ENCODE measurements at regions not wholly inside any gene's neighbourhood (a gene's known extent, or its start where the extent isn't known, plus 50 kb on each side); places are given as distances from the start of the nearest gene placed in this dataset.
A peak's percentile ranks its signal among the peaks of the same experiment; 100 is the strongest.
"Not testable (repeated sequence)": the region's sequence is repeated elsewhere in the genome, so short reads cannot be mapped to it uniquely, and the experiment has no call there.

- DNase-seq (ENCODE audit: low read depth); H3K4me3 ChIP-seq (replicated peaks; ENCODE audit: low read depth, low read length): not testable (repeated sequence)
Measured at GRCh38 chr7:150033711-150034110, 159.9 kb downstream of the ATP6V0E2 start.

- not testable (repeated sequence) for DNase-seq (ENCODE audit: low read depth); H3K4me3 ChIP-seq (replicated peaks; ENCODE audit: low read depth, low read length)
Measured at GRCh38 chr7:150035769-150036168, 162.0 kb downstream of the ATP6V0E2 start.

- H3K4me3 ChIP-seq (replicated peaks; ENCODE audit: low read depth, low read length); DNase-seq (ENCODE audit: low read depth): not testable (repeated sequence)
Measured at GRCh38 chr7:150039061-150039460, 165.3 kb downstream of the ATP6V0E2 start.

GRCh38 chr7:150042281-150042680 is 168.5 kb downstream of the ATP6V0E2 start:
- not testable (repeated sequence) for H3K4me3 ChIP-seq (replicated peaks; ENCODE audit: low read depth, low read length); DNase-seq (ENCODE audit: low read depth)

GRCh38 chr7:150044771-150045170 is 171.0 kb downstream of the ATP6V0E2 start:
- H3K4me3 ChIP-seq (replicated peaks; ENCODE audit: low read depth, low read length), result not testable (repeated sequence)
- peak; percentile 54 for DNase-seq (ENCODE audit: low read depth)

- not testable (repeated sequence) for H3K4me3 ChIP-seq (replicated peaks; ENCODE audit: low read depth, low read length)
- DNase-seq (ENCODE audit: low read depth), result peak; percentile 4
- TF ChIP-seq CTCF (IDR thresholded peaks at IDR 0.05; ENCODE audit: low read length, missing control alignments), result peak; percentile 12
Measured at GRCh38 chr7:150045596-150045995, 171.8 kb downstream of the ATP6V0E2 start.

- not testable (repeated sequence) for H3K4me3 ChIP-seq (replicated peaks; ENCODE audit: low read depth, low read length)
Measured at GRCh38 chr7:150046290-150047194, 172.8 kb downstream of the ATP6V0E2 start.

GRCh38 chr7:150047329-150047728 is 173.6 kb downstream of the ATP6V0E2 start:
- not testable (repeated sequence) for H3K4me3 ChIP-seq (replicated peaks; ENCODE audit: low read depth, low read length); DNase-seq (ENCODE audit: low read depth)

More at GRCh38 chr7:150046290-150047194, 172.8 kb downstream of the ATP6V0E2 start:
- not testable (repeated sequence) for DNase-seq (ENCODE audit: low read depth)

GRCh38 chr7:150047772-150048171 is 174.0 kb downstream of the ATP6V0E2 start:
- not testable (repeated sequence) for H3K4me3 ChIP-seq (replicated peaks; ENCODE audit: low read depth, low read length); DNase-seq (ENCODE audit: low read depth)

GRCh38 chr7:150048244-150049011 is 174.7 kb downstream of the ATP6V0E2 start:
- not testable (repeated sequence) for DNase-seq (ENCODE audit: low read depth); H3K4me3 ChIP-seq (replicated peaks; ENCODE audit: low read depth, low read length)

GRCh38 chr7:150049012-150049655 is 175.4 kb downstream of the ATP6V0E2 start:
- not testable (repeated sequence) for DNase-seq (ENCODE audit: low read depth); H3K4me3 ChIP-seq (replicated peaks; ENCODE audit: low read depth, low read length)

GRCh38 chr7:150053396-150053795 is 179.6 kb downstream of the ATP6V0E2 start:
- not testable (repeated sequence) for H3K4me3 ChIP-seq (replicated peaks; ENCODE audit: low read depth, low read length)

GRCh38 chr7:150054242-150054641 is 180.5 kb downstream of the ATP6V0E2 start:
- not testable (repeated sequence) for H3K4me3 ChIP-seq (replicated peaks; ENCODE audit: low read depth, low read length); DNase-seq (ENCODE audit: low read depth)

More at GRCh38 chr7:150053396-150053795, 179.6 kb downstream of the ATP6V0E2 start:
- DNase-seq (ENCODE audit: low read depth), result not testable (repeated sequence)
